Panc1 (cell line): ENCODE measurements at regions not wholly inside any gene's neighbourhood (a gene's known extent, or its start where the extent isn't known, plus 50 kb on each side); places are given as distances from the start of the nearest gene placed in this dataset.

Source experiments
- ATAC-seq: fragments of 200-7000 bp; cut with Tn5 transposase; 2 replicates; pipeline ENCODE4 v1.9.1; 2020; ENCODE audit warnings: mild to moderate bottlenecking, moderate library complexity
- BruUV-seq: library from RNA; stranded (reverse); fragments of 400-500 nt; replicated peaks from 2 replicates; lab custom pipeline; 2021; lab: Mats Ljungman, UMichigan
- CTCF ChIA-PET: fragments of 300-600 bp; sonication (Branson Sonifier 250); formaldehyde crosslinking; loops from one replicate; lab custom pipeline; 2022; ENCODE audit warnings: antibody characterized with exemption; lab: Charles Lee
- POLR2A ChIA-PET: fragments of 300-600 bp; sonication (Branson Sonifier 250); formaldehyde crosslinking; loops from one replicate; lab custom pipeline; 2022; ENCODE audit warnings: antibody characterized with exemption; lab: Charles Lee
- DNase-seq: peaks from one replicate; pipeline ENCODE4 v3.0.0-alpha.2; 2010; ENCODE audit warnings: low read depth, low spot score
- H3K27ac ChIP-seq: 2 replicates; pipeline ENCODE4 v1.5.1; 2011; ENCODE audit warnings: mild to moderate bottlenecking, low read length, inconsistent platforms
- H3K27me3 ChIP-seq: fragments of 200-500 bp; sonication (Bioruptor generic); 2 replicates; pipeline ENCODE4 v1.6.0; 2014; ENCODE audit warnings: low read length, inconsistent platforms; ENCODE audit not compliant: control insufficient read depth, insufficient read depth
- H3K36me3 ChIP-seq: fragments of 200-500 bp; sonication (Bioruptor generic); 2 replicates; pipeline ENCODE4 v1.5.1; 2014; ENCODE audit warnings: inconsistent platforms, mild to moderate bottlenecking, low read length, moderate library complexity; ENCODE audit not compliant: control insufficient read depth, insufficient read depth
- H3K4me1 ChIP-seq: 2 replicates; pipeline ENCODE4 v1.5.1; 2011; ENCODE audit warnings: inconsistent platforms, mild to moderate bottlenecking, low read length, moderate library complexity; ENCODE audit not compliant: control insufficient read depth, insufficient read depth
- H3K4me3 ChIP-seq, 2 experiments: 2 replicates each; pipeline ENCODE4 v1.5.1; 2011 to 2012; ENCODE audit warnings: low read depth in 2 of 2, low read length in 2 of 2, mild to moderate bottlenecking in 2 of 2, inconsistent platforms in 1 of 2, moderate library complexity in 1 of 2
- H3K9me3 ChIP-seq: fragments of 200-500 bp; sonication (Bioruptor generic); 2 replicates; pipeline ENCODE4 v1.5.1; 2014; ENCODE audit warnings: low read depth, mild to moderate bottlenecking, inconsistent platforms, low read length, moderate library complexity; ENCODE audit not compliant: control insufficient read depth, insufficient read depth
- POLR2AphosphoS5 ChIP-seq: IDR thresholded peaks from 2 replicates; pipeline ENCODE4 v1.6.1; 2012; ENCODE audit warnings: mild to moderate bottlenecking, low read depth, low read length, moderate library complexity
- SIN3A ChIP-seq: IDR thresholded peaks from 2 replicates; pipeline ENCODE4 v1.6.1; 2012; ENCODE audit warnings: low read depth, mild to moderate bottlenecking, low read length, moderate library complexity, borderline replicate concordance; ENCODE audit not compliant: insufficient read depth
- TCF7L2 ChIP-seq: IDR thresholded peaks from 2 replicates; pipeline ENCODE4 v1.6.1; 2011; ENCODE audit warnings: mild to moderate bottlenecking, low read depth, low read length, inconsistent platforms
- in situ Hi-C: cut with HindIII; loops from 2 replicates; pipeline ENCODE4 v1.10.0; 2016; ENCODE audit warnings: low sequenced_read_pairs, low pct_unique_long_range_greater_than_20kb
- intact Hi-C: fragments of 100-400 bp; cut with micrococcal nuclease; formaldehyde crosslinking; loops from one replicate; pipeline ENCODE4 v1.10.0; 2022; ENCODE audit not compliant: unreplicated experiment
- TF ChIP-seq, protein P1 (sequence below): fragments of 450-650 bp; IDR thresholded peaks from 2 replicates; pipeline ENCODE4 v1.5.1; 2017; ENCODE audit warnings: mild to moderate bottlenecking
- TF ChIP-seq, protein P2 (sequence below), 2 experiments: IDR thresholded peaks; 2 replicates each; pipeline ENCODE4 v1.6.1; 2011 to 2012; ENCODE audit warnings: low read depth in 2 of 2, control low read depth in 1 of 2, low read length in 1 of 2, mild to moderate bottlenecking in 1 of 2, moderate library complexity in 1 of 2; ENCODE audit not compliant: insufficient read depth in 1 of 2

DNA sequence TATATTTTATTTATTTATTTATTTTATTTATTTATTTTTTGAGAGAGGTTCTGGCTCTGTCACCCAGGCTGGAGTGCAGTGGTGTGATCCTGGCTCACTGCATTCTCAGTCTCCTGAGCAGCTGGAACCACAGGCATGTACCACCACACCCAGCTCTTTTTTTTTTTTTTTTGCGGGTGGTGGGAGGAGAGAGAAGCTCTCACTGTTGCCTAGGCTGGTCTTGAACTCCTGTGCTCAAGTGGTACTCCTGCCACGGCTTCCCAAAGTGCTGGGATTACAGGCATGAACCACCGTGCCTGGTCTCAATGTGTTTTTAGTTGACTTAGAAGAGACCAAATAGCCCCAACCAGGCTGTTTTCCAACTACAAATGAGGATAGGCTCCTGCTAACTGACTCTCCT is 80.7 kb downstream of the PDCL3 start:
- intact Hi-C loops (no loop called here), in situ Hi-C loops (no loop called here)
- no peak overlapping the region for H3K4me3 ChIP-seq
- no peaks in the 10 kb centered on the region for H3K36me3 ChIP-seq
- no TSS peak for BruUV-seq
- H3K27ac ChIP-seq = no peak overlapping the region
- no peaks in the 10 kb centered on the region for H3K9me3 ChIP-seq
- POLR2A ChIA-PET = interaction anchor here (0.7 kb wide), 1 partner anchor 17 kb away, joined by 13 read pairs; no protein-coding TSS in a partner anchor
- TF ChIP-seq SIN3A = no peak
- no peak for TF ChIP-seq TCF7L2
- TF ChIP-seq POLR2AphosphoS5 = no peak
- TF ChIP-seq, protein P1, sequence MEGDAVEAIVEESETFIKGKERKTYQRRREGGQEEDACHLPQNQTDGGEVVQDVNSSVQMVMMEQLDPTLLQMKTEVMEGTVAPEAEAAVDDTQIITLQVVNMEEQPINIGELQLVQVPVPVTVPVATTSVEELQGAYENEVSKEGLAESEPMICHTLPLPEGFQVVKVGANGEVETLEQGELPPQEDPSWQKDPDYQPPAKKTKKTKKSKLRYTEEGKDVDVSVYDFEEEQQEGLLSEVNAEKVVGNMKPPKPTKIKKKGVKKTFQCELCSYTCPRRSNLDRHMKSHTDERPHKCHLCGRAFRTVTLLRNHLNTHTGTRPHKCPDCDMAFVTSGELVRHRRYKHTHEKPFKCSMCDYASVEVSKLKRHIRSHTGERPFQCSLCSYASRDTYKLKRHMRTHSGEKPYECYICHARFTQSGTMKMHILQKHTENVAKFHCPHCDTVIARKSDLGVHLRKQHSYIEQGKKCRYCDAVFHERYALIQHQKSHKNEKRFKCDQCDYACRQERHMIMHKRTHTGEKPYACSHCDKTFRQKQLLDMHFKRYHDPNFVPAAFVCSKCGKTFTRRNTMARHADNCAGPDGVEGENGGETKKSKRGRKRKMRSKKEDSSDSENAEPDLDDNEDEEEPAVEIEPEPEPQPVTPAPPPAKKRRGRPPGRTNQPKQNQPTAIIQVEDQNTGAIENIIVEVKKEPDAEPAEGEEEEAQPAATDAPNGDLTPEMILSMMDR = no peak
- TF ChIP-seq, protein P2, sequence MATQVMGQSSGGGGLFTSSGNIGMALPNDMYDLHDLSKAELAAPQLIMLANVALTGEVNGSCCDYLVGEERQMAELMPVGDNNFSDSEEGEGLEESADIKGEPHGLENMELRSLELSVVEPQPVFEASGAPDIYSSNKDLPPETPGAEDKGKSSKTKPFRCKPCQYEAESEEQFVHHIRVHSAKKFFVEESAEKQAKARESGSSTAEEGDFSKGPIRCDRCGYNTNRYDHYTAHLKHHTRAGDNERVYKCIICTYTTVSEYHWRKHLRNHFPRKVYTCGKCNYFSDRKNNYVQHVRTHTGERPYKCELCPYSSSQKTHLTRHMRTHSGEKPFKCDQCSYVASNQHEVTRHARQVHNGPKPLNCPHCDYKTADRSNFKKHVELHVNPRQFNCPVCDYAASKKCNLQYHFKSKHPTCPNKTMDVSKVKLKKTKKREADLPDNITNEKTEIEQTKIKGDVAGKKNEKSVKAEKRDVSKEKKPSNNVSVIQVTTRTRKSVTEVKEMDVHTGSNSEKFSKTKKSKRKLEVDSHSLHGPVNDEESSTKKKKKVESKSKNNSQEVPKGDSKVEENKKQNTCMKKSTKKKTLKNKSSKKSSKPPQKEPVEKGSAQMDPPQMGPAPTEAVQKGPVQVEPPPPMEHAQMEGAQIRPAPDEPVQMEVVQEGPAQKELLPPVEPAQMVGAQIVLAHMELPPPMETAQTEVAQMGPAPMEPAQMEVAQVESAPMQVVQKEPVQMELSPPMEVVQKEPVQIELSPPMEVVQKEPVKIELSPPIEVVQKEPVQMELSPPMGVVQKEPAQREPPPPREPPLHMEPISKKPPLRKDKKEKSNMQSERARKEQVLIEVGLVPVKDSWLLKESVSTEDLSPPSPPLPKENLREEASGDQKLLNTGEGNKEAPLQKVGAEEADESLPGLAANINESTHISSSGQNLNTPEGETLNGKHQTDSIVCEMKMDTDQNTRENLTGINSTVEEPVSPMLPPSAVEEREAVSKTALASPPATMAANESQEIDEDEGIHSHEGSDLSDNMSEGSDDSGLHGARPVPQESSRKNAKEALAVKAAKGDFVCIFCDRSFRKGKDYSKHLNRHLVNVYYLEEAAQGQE (IDR thresholded peaks at IDR 0.05; ENCODE audit: insufficient read depth in 1 of 2, low read depth in 2 of 2, low read length in 1 of 2) = no peak
- DNase-seq = no peak
- no peaks in the 10 kb centered on the region for H3K4me1 ChIP-seq
- no peak for ATAC-seq
- CTCF ChIA-PET = no interaction called here
- no peaks in the 10 kb centered on the region for H3K27me3 ChIP-seq

DNA sequence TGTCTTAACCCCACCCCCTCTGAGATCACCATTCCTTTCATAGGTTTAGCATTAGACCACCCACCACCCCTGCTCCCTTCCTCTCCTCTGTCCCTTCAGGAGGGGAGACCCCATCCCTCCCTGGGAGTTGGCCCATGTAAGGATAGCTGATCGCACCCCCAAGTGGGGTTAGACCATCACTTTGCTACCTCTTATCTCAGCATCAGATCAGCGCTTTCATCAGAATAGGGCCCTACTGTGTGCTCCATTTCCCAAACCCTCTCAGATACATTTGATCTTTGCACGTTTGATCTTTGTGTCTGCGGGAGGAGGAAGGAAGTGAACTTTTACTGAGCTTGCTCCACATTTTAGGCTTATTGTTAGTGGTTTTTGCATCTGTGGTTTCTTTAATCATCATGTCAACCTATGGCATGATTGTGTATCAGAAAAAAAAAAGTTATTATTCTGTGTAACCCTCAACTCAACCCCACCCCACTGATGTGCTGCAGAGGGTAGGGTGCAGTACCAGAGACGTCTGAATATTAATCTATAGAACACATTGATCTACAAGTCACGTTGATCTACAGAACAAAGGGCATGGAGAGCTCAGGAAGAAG is 81.2 kb downstream of the PDCL3 start:
- no TSS peak for BruUV-seq
- CTCF ChIA-PET = no interaction called here
- in situ Hi-C loops (no loop called here), intact Hi-C loops (no loop called here)
- ATAC-seq (no peak), DNase-seq (no peak)
- Histone ChIP-seq H3K4me1 (no peaks in the 10 kb centered on the region), H3K27ac (no peak overlapping the region), H3K4me3 (no peak overlapping the region), H3K27me3 (no peaks in the 10 kb centered on the region), H3K9me3 (no peaks in the 10 kb centered on the region), H3K36me3 (no peaks in the 10 kb centered on the region)
- TF ChIP-seq, protein P2 (IDR thresholded peaks at IDR 0.05; ENCODE audit: insufficient read depth in 1 of 2, low read depth in 2 of 2, low read length in 1 of 2) = no peak
- TF ChIP-seq, protein P1 = no peak
- TF ChIP-seq SIN3A (no peak), POLR2AphosphoS5 (no peak), TCF7L2 (no peak)
- POLR2A ChIA-PET = interaction anchor here (0.7 kb wide), 1 partner anchor 17 kb away, joined by 13 read pairs; no protein-coding TSS in a partner anchor
